ENCODE measurements at regions not wholly inside any gene's neighbourhood (a gene's known extent, or its start where the extent isn't known, plus 50 kb on each side); places are given as distances from the start of the nearest gene placed in this dataset.
A peak's percentile ranks its signal among the peaks of the same experiment; 100 is the strongest.

DNA sequence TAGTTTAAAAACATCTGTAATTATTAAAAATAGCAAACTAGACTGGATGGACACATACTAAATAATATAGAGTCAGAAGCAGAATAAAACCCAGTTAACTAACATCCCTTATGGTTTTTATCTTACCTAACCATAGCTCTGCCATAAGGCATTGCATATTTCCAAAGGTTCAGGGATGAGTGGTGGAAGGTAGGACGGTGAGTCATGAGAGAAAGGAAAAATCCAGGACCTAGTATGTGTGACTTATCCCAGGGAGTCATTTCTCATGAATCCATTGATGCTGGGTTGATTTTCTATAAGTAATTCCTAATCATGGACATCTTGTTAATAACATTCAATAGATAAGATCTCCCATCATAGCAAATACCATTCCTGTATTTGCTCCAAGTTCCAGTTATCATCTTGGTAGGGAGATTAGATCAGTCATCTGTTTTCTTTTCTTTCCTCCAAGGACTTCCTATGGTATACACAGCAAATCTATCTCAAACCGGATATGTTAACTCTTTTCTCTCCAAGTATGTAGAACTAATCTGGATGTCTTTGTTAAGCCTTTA is 490.7 kb upstream of the B3GALT2 start:
- no peak for DNase-seq

DNA sequence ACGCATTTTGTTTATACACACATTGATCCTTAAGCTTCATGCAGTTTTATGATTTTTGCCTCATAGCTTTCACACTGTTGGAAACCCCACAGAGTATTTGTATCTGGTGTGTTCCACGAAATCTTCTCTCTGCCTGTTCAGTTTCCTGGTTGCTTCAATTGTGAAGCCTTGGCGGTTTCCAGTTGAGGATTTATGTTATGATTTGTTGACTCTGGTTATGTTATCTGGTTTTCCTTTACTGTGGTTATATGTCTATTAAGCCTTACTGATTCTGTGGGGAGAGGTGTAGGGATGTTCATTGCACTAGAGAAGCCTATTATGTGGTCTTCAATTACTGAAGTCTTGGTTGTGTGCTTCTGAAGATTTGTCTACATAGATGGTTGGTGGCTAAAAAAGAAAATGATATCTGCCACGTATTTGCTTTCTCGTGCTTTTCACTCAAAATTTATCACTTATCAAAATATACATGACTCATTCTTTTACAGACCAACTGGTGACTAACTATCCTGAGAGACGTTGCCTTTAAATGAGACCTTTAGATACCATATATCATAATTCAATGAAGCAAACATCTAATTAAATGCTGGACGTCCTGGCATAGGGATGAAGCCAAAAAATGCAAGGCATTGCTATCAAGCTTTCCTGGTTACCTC is 488.0 kb upstream of the B3GALT2 start:
- no peak for DNase-seq

DNA sequence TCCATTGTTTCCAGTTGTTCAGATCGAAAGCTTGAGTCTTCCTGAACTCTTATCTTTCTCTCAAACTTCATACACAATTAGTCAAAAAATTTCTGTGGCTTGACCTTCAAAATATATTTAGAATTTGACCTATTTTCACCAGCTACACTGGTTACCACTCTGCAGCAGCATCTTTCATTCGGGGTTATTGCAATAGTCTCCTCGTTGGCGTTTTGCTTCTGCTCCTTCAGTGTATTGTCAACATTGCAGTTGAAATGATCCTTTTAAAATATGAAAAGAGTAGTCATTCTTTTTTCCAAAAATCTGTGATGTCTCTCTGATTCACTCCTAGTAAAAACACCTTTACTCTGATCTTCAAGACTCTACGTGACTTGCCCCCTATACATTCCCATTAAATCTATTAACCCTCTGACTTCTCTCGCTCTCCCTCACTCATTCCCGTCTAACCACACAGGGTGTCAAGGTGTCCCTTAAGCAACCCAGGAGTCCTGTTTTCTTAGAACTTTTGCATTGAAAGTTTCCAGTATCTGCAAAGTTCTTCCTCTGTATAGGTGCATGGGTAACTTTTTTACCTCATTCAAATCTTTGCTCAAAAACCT is 480.2 kb upstream of the B3GALT2 start:
- no peak for DNase-seq

DNA sequence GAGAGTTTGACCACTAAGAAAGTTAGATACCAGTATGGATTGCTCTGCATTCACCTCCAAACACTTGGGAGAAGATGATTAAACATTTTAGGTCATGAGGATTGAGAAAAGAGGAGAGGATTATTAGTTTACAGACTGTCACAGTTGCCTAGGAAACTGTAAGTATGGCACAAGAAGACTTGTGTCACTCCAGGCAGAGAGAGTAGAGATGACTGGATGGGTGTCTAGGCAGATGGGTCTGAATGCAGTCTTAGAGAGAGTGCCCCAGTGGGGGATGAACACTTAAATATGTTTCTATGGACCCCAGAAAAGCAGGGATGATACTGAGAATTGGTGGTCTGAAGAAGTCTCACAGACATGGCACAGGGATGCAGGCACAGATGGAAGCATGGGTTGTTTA is 477.6 kb upstream of the B3GALT2 start:
- no peak for DNase-seq

DNA sequence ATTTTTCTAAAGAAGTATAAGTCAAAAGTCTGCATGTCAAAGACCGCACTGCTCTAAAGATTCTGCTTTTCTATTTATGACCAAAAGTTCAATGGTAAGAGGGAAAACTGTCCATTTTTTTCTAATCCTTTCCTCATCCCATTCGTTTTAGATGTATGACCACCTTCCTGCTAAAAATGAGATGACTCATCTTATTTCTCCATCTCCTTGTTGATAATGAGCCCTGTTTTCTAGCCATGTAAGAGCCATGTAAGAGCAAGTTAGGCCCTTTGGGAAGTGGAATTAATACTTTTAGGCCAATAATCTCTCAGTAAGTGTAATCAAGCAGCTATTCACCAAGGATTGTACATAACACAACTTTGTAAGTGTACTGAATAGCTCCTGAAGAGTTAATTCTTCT is 475.6 kb upstream of the B3GALT2 start:
- no peak for DNase-seq

DNA sequence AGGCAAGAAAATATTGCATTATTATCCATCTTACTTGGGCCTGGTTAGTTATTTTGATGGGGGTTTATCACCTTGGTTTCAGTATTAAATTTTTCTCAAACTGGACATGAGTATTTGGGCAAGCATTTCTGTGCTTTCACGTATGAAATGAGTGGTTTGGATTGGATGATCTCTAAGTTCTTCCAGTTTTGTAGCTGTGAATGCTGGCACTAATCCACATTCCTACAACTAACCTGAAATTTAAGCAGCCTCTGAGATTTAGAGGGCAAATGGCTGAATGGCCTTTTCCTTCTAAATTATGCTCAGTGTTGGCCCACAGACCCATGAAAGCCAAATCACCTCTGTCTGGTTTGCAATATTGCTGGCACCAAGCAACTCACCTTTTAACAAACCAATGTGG is 475.0 kb upstream of the B3GALT2 start:
- DNase-seq: no peak

DNA sequence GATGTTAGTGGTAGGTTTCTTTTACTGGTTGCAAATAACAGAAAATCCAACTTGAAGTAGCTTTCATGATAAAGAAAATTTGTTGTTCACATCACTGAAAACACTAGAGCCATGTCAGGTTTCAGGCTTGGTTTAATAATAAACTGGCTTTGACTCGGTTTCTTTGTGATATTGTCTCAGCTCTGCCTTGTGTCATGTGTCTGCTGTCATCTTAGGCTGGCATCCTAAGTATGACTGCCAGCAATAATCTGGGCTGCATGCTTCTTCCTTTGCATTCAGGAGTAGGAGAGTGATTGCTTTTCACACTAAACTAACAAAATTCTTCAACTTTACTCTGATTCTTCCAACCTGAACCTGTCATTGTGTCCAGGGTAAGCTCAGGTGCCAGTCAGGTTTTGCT is 474.0 kb upstream of the B3GALT2 start:
- no peak for DNase-seq

DNA sequence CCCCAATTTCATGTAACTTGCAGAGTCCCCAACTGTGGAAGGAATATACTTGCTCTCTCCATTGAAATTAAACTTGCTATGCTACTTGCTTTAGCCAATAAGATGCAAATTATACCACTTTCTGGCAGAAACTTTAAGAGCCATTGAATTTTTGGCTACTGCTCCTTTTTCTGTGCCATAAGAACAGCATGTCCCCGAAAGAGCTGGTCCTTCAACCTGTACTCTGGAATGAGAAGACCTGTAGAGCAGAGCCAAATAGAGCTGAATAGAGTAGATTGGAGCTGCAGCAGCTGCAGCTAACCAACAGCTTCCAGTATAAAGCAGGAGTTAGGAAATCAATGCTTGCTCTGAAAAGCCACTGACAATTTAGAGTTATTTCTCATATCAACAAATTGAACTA is 472.3 kb upstream of the B3GALT2 start:
- no peak for DNase-seq

DNA sequence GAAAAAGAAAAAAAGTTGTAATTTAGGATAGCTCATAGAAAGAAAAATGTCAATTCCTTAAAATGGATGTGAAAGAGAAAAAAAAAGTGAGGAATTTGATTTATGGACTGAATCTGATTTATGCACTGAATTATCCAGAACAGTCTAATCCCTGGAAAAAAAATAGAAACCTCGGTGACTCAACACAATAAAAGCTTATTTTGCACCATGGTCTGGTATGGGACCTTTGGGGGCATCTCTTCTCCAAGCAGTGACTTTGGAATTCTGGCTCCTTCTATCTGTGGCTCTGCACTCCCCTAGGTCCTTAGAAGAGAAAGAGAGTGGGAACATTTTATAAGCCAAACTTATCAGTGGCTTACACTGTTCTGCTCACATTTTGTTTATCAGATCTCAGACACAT is 471.7 kb upstream of the B3GALT2 start:
- no peak for DNase-seq

DNA sequence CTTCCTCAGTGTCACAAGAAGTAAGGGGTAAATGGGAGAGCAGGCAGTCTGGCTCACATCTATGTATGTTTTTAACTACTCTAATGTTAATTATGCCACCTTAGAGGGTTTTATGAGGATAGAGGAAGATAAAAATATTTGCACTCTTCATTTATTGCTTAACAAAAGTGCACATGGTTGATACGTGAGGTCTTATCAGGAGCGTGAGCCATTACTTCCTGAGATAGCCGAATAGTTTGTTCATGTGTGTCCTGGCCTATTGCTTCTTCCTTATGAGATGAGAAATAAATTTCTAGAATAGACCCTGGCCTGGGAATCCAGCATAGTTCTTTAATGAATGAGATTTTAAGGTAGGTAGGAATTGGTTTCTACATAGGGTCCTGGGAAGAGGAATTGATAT is 471.1 kb upstream of the B3GALT2 start:
- DNase-seq: no peak

DNA sequence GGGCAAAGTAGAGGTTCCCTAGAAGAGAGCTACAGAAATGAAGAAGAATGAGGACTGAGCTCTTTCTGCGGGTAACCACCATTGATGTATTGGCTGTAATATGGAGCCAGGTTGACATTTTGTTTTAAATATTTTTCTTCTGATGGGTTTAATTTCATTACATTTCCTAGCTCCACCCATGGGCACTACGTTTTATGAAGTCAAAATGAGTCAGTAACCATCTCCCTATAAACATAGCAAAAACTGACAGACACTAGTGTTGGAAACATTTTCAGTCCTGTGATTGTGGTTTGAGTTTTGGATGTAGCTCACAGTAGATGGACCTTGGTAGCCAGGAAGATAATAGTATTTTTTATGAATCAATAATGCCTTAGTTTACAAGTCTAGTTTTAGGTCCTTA is 470.4 kb upstream of the B3GALT2 start:
- no peak for DNase-seq

DNA sequence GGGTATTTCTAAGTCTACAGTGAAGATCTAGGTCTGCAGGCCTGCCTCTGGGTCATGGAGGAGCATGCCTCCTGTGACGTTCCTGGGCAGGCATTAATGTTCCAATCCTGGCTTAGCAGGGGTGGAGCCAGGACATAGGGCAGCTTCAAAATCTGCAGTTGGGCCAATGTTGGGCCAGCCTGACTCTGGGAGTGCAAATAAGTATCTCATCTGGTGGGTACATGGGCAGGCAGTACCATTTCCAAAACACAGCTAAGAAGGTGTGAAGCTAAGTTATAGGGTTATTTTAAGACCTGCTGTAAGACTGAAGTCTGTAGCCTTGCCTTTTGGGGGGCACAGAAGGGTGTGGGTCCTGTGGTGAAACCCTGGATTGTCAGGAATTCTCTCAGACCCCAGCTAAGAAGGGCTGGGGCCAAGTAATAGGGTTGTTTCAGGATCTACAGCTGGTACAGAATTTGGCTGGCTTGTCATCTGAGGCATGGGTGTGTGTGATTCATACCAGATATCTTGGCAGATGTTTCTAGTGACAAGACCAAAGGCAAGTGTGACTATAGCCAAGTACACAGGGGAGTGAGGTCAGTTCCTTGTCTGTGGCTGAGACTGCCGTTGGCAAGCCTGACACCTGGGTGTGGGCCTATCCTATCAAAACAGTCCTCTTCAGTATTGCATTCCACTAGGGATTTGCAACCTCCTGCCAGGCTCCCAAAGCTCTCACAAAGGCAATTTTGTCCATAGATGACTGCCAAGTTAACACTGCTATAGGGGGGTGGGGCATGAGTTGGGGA is 468.7 kb upstream of the B3GALT2 start:
- no peak for DNase-seq

DNA sequence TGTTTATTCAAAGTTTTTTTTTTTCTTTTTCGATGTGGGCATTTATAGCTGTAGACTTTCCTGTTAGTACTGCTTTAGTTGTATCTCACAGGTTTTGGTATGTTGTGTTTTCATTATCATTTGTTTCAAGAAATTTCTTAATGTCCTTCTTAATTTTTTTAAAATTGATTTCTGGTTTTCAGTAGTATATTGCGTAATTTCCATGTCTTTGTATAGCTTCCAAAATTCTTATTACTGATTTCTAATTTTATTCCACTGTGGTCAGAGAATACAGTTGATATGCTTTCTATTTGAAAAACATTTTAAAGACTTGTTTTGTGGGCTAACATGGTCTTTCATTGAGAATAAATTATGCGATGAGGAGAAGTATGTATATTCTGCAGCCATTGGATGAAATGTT is 463.2 kb upstream of the B3GALT2 start:
- no peak for DNase-seq

DNA sequence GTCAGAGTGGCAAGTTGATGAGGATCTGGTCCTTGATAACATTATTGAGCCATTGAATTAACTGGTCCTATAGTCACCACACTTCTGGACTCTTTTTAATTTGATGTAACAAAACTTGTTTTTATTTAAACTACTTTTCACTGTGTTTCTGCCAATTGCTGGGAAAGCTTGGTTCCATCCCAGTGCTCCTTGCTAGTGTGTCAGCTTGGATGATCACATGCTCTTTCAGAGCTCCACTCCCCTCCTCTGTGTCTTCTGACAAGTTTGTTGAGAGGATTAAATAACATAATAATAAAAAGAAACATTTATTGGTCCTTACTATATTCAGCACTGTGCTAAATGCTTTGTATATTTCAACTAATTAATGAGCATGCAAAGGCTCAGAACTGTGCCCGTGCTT is 448.5 kb upstream of the B3GALT2 start:
- no peak for DNase-seq

DNA sequence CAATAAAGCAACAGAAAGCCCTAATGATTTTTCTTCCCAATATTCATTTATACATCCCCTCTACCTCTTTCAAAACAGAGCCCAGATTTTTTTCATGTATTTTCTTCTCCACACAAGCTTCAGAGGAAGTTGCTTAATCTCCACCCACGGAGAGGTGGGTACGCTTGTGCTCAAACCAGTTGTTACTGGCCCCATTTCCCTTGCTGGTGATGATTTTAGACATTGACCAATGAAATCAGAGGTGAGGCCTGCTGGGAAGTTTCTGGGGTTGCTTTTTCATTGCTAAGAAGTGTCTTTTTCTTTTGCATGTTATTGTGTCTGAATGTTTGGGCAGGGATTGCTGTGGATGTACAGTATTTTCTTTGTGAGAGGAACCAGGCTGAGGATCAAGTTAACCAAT is 448.1 kb upstream of the B3GALT2 start:
- peak; percentile 11 for DNase-seq

DNA sequence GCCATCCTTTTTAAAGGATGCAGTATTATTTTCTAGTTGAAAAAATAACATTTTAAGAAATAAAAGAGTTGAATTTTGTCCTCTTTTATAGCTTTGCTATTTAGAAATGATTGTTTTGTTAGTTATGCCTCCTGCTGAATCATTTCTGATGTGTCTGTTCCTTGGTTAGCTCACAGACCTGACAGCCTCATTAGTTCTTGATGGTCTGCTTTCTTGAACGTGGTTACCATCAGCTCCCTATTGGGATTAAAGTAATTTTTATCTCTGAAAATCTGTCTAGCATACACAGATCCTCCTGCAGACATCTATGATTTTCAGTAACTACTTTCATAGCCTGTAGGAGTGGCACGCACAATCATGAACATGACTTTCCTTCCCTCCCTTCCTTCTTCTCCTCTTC is 447.6 kb upstream of the B3GALT2 start:
- DNase-seq: no peak

DNA sequence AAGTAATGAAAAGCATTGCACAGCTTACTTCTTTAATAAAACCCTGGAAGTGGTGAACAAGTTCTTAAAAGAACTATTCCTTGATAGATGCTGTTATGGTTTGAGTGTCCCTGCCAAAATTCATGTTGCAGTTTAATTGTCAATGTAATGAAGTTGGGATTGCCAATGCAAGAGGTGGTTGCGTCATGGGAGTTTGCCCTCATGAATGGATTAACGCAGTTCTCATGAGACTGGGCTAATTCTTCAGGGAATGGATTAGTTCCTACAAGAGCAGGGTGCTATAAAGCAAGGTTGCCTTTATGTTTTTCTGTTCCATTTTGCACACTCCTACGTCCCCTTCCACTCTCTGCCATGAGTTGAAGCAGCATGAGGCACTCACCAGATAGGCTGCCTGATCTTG is 446.7 kb upstream of the B3GALT2 start:
- DNase-seq: no peak

DNA sequence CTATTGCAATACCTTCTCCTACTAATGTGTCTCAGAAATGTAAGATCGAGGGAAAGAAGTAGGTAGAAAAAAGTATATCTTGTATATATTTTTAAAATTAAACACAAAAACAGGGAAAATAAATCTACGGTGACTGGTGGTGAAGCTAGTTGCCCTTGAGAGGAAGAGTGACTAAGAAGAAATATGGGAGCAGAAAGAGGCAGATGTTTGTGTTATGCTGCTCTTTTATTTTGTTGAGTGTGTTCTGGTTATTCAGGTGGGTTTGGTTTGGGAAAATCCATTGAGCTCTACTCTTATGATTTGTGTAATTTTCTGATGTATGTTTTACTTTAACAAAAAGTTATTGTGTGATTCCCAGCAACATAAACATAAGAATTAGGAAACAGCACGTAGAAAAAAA is 444.9 kb upstream of the B3GALT2 start:
- no peak for DNase-seq

DNA sequence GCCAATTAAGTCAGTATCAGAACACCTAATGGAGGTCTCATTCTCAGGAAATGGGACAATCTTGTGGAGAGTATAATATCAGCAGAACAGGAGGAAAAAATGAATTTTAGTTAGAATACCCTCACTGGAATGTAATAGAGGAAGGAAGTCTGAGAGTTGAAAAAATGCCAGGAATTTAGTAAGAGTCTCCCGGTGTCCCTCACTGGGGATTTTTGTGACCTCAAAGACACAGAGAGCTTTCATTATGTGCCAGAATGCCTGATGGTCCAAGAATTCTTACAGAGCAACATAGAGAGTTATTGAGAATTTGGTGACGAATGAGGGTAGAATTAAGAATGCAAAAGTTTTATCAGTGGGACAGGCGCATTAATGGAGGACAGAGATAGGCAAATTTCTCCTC is 443.5 kb upstream of the B3GALT2 start:
- DNase-seq: no peak

DNA sequence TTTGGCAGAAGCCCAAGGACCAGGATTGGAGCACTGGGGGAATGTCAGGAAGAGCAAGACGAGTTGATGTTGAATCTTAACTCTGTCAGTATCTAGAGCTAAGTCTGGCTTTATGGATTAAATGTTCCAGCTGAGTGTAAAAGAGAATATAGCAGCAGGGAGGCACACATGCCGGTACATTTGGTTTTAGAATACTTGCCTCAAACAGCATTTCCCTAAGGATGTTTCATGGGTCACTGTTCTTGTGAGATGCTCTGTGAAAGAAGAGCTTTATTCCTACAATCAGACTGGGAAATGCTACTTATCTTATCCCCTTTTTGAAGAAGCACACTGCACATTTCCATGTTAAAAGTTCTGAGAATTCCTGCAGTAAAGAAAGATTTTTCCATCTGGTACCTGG is 440.3 kb upstream of the B3GALT2 start:
- DNase-seq: no peak

DNA sequence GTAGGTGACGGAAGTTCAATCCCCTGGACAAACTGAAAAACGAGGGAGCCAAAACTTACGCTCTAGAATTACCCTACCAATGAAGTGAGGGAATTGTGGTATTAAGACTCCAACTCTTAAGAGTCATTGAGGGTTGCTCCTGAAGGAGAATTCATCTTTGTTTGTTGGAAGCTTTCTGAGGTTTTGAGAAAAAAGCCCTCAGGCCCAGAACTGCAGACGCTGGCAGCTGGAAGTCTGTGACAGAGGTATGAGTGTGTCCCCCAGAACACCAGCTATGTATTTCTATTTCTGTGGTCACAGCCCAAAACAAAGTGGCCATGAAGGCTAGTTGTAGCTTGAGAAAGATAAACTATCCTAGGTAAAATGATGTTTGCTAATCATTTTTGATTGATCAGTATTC is 438.8 kb upstream of the B3GALT2 start:
- DNase-seq: no peak

DNA sequence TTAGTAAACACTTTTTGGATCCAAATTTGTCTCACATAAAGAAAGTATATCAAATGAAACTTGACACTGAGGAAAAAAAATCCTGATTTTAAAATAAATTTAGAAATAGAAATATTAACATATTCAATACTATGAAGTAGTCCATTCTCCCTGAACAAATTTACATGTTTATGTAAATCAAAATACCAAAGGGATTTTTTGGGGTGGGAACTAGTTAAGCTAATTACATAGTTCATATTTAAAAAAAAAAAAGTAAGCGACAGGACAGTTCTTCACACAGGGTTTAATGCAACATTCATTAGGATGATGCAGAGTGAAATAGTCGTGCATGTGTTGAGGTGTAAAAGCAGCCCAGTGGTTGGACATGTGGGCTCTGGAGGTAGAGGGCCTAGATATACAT is 433.5 kb upstream of the B3GALT2 start:
- no peak for DNase-seq

DNA sequence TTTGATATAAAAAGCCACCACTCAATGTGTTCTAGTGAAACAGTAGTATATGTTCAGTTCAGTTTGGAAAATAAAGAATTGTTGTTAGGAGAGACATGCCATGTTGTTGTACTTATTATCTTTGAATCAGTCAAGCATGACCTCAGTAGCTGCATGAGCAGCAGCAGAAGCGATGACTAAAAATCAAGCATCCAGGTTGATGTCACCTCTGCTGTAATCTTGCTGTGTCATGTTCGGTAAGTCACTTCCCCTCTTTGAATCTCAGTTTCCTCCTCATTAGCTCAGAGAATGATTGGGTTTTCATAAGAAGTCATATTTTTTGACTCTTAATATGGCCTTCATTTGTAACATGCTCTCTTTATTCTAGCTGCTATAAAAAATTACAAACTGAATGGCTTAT is 428.4 kb upstream of the B3GALT2 start:
- no peak for DNase-seq

DNA sequence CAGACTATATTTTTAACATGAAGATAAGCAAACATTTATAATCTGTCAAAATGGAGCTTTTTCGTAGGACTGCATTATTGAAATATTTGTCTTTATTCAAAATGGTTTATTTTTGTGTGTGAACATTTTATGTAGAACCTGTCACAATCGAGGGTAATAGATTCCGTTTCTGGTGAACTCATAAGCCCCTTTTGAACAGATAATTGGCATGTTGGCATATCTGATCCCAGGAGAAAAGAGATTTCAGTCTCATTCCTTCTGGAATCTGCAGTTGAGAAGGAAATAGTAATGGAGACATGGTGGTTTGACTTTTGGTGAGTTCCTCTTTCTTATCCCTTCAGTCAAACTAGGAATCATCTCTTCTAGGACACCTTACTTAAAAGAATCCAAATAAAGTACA is 427.9 kb upstream of the B3GALT2 start:
- DNase-seq: no peak
